Endothelial cell (in vitro differentiated cells): ENCODE measurements at regions not wholly inside any gene's neighbourhood (a gene's known extent, or its start where the extent isn't known, plus 50 kb on each side); places are given as distances from the start of the nearest gene placed in this dataset.

ENCODE experiments used
- DNase-seq: peaks from one replicate; pipeline ENCODE4 v3.0.0; 2021; ENCODE audit warnings: low spot score
- H3K27ac Mint-ChIP-seq: one replicate; pipeline ENCODE4 v1.8.0; 2021; ENCODE audit warnings: mixed read lengths, inconsistent platforms; ENCODE audit not compliant: unreplicated experiment
- H3K27me3 Mint-ChIP-seq: one replicate; pipeline ENCODE4 v1.8.0; 2021; ENCODE audit warnings: mild to moderate bottlenecking, moderate library complexity, mixed read lengths, inconsistent platforms; ENCODE audit not compliant: unreplicated experiment
- H3K36me3 Mint-ChIP-seq: one replicate; pipeline ENCODE4 v1.8.0; 2021; ENCODE audit warnings: mild to moderate bottlenecking, low read depth, mixed read lengths, inconsistent platforms; ENCODE audit not compliant: unreplicated experiment
- H3K4me1 Mint-ChIP-seq: one replicate; pipeline ENCODE4 v1.8.0; 2021; ENCODE audit warnings: mild to moderate bottlenecking, mixed read lengths, inconsistent platforms; ENCODE audit not compliant: unreplicated experiment
- H3K4me3 Mint-ChIP-seq: one replicate; pipeline ENCODE4 v1.8.0; 2021; ENCODE audit warnings: mild to moderate bottlenecking, mixed read lengths, inconsistent platforms; ENCODE audit not compliant: unreplicated experiment
- H3K9me3 Mint-ChIP-seq: one replicate; pipeline ENCODE4 v1.8.0; 2021; ENCODE audit warnings: mixed read lengths, inconsistent platforms; ENCODE audit not compliant: unreplicated experiment
- TF ChIP-seq, protein P1 (sequence below): fragments of 200-600 bp; sonication (generic); IDR thresholded peaks from one replicate; pipeline ENCODE4 v1.5.0; 2021; ENCODE audit warnings: antibody characterized with exemption; ENCODE audit not compliant: unreplicated experiment

DNA sequence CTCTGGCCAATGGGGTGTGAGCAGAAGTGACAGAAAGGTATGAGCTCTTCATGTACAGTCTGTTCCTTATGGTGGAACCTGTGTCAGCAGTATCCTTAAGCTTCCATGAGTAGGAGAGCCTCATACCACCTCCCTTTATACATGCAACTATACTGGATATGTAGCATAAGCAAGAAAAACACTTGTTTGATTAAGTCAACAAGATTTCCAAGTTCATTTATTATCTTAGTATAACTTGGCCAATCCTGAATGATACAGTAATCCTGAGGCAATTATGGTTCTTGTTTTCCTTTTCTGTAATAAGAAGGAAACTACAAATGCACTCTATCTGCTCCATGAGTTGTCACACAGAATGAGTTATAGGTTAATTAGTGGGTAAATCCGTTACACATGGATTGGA, 409.6 kb upstream of the ID4 start:
- Mint-ChIP-seq H3K9me3 (no peaks in the 10 kb centered on the region), H3K4me3 (no peak overlapping the region), H3K27ac (no peak overlapping the region), H3K27me3 (no peaks in the 10 kb centered on the region), H3K36me3 (no peaks in the 10 kb centered on the region), H3K4me1 (peaks cover 7% of the 10 kb centered on the region)
- TF ChIP-seq, protein P1, sequence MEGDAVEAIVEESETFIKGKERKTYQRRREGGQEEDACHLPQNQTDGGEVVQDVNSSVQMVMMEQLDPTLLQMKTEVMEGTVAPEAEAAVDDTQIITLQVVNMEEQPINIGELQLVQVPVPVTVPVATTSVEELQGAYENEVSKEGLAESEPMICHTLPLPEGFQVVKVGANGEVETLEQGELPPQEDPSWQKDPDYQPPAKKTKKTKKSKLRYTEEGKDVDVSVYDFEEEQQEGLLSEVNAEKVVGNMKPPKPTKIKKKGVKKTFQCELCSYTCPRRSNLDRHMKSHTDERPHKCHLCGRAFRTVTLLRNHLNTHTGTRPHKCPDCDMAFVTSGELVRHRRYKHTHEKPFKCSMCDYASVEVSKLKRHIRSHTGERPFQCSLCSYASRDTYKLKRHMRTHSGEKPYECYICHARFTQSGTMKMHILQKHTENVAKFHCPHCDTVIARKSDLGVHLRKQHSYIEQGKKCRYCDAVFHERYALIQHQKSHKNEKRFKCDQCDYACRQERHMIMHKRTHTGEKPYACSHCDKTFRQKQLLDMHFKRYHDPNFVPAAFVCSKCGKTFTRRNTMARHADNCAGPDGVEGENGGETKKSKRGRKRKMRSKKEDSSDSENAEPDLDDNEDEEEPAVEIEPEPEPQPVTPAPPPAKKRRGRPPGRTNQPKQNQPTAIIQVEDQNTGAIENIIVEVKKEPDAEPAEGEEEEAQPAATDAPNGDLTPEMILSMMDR, result no peak
- DNase-seq, result no peak

DNA sequence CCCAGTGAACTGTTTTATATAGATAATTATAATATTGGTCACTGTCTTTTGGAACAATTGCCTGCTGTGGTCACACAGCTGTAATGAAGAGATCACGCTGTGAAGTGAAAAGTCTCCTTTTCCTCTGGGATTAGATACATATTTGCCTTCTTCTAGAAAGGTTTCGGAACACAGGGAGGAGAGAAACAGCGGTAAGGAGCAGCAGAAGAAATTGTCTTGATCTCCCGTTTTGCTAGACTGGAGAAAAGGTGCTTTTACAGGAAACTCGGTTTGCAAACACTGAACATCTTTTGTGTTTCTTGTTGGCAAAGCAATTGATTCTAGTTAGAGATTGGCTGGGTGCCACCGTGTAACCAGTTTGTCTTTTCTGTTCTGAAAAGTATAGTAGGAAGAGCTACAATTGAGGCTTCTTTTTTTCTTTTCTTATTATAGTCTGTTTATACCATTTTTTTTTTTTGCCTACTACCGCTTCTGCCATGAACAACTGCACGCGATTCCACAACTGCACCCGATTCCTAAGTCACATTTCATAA, 404.1 kb upstream of the ID4 start:
- Mint-ChIP-seq H3K4me3 (no peak overlapping the region), H3K36me3 (no peaks in the 10 kb centered on the region), H3K27ac (no peak overlapping the region), H3K4me1 (no peaks in the 10 kb centered on the region), H3K9me3 (no peaks in the 10 kb centered on the region), H3K27me3 (no peaks in the 10 kb centered on the region)
- TF ChIP-seq, protein P1, result no peak
- no peak for DNase-seq

DNA sequence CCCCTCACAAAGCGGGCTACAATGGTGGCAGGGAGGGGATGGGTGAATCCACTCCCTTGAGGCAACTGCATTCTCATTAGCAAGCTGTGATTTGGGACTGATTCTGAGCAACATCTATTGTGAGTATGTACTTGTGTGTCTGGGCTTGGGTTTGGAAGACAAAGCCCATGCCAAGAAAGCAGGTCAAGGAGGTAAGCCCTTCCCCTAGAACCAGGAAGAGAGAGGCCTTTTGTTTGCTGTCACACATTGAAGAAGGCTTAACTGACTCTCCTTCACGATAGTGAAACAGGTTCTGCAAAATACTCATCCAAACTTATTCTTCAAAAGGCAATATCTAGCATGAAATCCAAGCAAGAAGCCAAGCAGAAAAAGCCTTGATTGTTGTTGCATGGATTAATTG, 403.1 kb upstream of the ID4 start:
- Mint-ChIP-seq H3K27ac (no peak overlapping the region), H3K9me3 (no peaks in the 10 kb centered on the region), H3K36me3 (no peaks in the 10 kb centered on the region), H3K27me3 (no peaks in the 10 kb centered on the region), H3K4me1 (no peaks in the 10 kb centered on the region), H3K4me3 (no peak overlapping the region)
- TF ChIP-seq, protein P1, result no peak
- DNase-seq, result no peak

DNA sequence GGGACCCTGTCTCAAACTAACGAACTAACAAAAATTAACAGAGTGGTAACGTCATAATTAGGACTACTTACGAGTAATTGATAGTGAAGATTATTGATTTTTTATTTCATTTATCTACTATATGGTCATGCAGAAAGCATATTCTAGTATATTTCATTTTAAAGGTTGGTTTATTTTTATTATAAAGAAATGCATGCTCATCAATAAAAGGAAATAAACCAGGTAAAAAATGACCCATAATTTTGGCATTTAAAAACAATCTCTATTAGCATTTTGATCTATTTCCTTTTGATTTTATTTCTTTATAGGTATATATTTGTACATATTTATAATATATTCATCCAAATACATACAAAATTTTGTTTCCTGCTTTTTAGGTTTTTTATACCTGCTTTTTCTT, 401.4 kb upstream of the ID4 start:
- no peak overlapping the region for H3K27ac Mint-ChIP-seq
- no peak for DNase-seq
- H3K27me3 Mint-ChIP-seq, result no peaks in the 10 kb centered on the region
- no peaks in the 10 kb centered on the region for H3K9me3 Mint-ChIP-seq
- no peaks in the 10 kb centered on the region for H3K4me1 Mint-ChIP-seq
- no peak overlapping the region for H3K4me3 Mint-ChIP-seq
- H3K36me3 Mint-ChIP-seq, result no peaks in the 10 kb centered on the region
- TF ChIP-seq, protein P1, result no peak

DNA sequence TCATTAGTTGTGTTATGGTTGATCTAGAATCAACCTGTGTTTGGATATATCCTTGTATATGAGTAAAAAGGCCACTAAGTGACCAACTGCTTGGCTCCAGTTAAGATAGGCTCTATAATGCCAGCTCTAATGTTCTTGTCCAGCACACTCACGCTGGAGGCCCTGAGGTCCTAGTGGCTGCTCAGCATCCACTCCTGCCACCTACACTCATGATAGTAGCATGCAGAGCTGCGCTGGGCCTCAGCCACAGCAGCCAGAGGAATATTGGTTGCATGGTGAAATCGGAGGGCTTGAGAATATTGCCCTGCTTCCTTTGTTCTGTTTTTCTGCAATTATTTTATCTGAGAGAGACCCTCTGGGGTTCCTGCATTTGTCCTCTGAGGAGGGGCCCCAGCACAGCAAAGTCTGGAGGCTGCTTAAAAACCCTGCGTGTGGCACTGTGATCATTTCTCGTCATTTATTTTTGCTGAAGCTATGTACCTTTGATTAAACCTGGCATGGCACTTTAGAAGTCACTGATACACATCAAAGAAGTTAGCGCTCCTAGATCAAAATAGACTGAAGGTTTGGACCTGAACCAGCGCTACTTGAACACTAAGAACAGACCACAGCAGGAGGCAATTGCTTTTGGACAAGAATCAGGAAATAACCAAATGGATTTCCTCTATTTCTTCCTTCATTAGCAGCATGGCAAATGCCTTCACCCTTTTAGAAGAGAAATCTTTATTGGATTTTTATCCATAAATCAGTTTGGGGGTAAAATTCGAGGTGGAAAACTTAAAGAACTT, 398.4 kb upstream of the ID4 start:
- TF ChIP-seq, protein P1, result no peak
- H3K27ac Mint-ChIP-seq, result no peak overlapping the region
- H3K4me1 Mint-ChIP-seq, result no peaks in the 10 kb centered on the region
- H3K9me3 Mint-ChIP-seq, result no peaks in the 10 kb centered on the region
- no peaks in the 10 kb centered on the region for H3K36me3 Mint-ChIP-seq
- H3K4me3 Mint-ChIP-seq, result no peak overlapping the region
- no peaks in the 10 kb centered on the region for H3K27me3 Mint-ChIP-seq
- no peak for DNase-seq
